SK-N-SH treated with all-trans-retinoic acid at 6 μM for 48 hours (cell line): ENCODE measurements at regions not wholly inside any gene's neighbourhood (a gene's known extent, or its start where the extent isn't known, plus 50 kb on each side); places are given as distances from the start of the nearest gene placed in this dataset.
"Not testable (repeated sequence)": the region's sequence is repeated elsewhere in the genome, so short reads cannot be mapped to it uniquely, and the experiment has no call there.

Source experiments
- ATAC-seq: fragments of 200-7000 bp; cut with Tn5 transposase; 3 replicates; pipeline ENCODE4 v1.9.1; 2020; ENCODE audit warnings: mild to moderate bottlenecking, moderate library complexity
- CSDC2 ChIP-seq: fragments of 250-450 bp; sonication (Bioruptor Pico); IDR thresholded peaks from 2 replicates; pipeline ENCODE4 v1.5.0; 2020; ENCODE audit warnings: mild to moderate bottlenecking, moderate library complexity
- GLIS3 ChIP-seq: fragments of 250-450 bp; sonication (Bioruptor Pico); IDR thresholded peaks from 2 replicates; pipeline ENCODE4 v1.5.0; 2020; ENCODE audit warnings: mild to moderate bottlenecking, moderate library complexity
- ISL1 ChIP-seq: fragments of 250-450 bp; sonication (Bioruptor Pico); IDR thresholded peaks from 2 replicates; pipeline ENCODE4 v2.1.2; 2022; ENCODE audit warnings: mild to moderate bottlenecking, moderate library complexity
- OSR1 ChIP-seq: fragments of 250-450 bp; sonication (Bioruptor Pico); IDR thresholded peaks from 2 replicates; pipeline ENCODE4 v1.8.0; 2022; ENCODE audit warnings: moderate library complexity, mild to moderate bottlenecking, inconsistent platforms
- RARB ChIP-seq: fragments of 250-450 bp; sonication (Bioruptor Pico); IDR thresholded peaks from 2 replicates; pipeline ENCODE4 v1.8.0; 2021; ENCODE audit warnings: mild to moderate bottlenecking, moderate library complexity
- SNAI2 ChIP-seq: fragments of 250-450 bp; sonication (Bioruptor Pico); IDR thresholded peaks from 2 replicates; pipeline ENCODE4 v1.5.0; 2020; ENCODE audit warnings: mild to moderate bottlenecking, moderate library complexity
- TOX ChIP-seq: fragments of 250-450 bp; sonication (Bioruptor Pico); IDR thresholded peaks from 2 replicates; pipeline ENCODE4 v1.8.0; 2021; ENCODE audit warnings: mild to moderate bottlenecking, moderate library complexity, borderline replicate concordance
- ZC3H10 ChIP-seq: fragments of 250-450 bp; sonication (Bioruptor Pico); IDR thresholded peaks from 2 replicates; pipeline ENCODE4 v1.5.1; 2021; ENCODE audit warnings: mild to moderate bottlenecking, moderate library complexity
- ZFP3 ChIP-seq: fragments of 250-450 bp; sonication (Bioruptor Pico); IDR thresholded peaks from 2 replicates; pipeline ENCODE4 v1.5.0; 2020; ENCODE audit warnings: mild to moderate bottlenecking, moderate library complexity
- ZFP30 ChIP-seq: fragments of 450-650 bp; formaldehyde crosslinking; IDR thresholded peaks from 2 replicates; pipeline ENCODE4 v1.5.0; 2022; ENCODE audit warnings: mild to moderate bottlenecking, moderate library complexity
- ZNF565 ChIP-seq: fragments of 450-650 bp; formaldehyde crosslinking; conservative IDR thresholded peaks from 2 replicates; pipeline ENCODE4 v1.5.0; 2020; ENCODE audit warnings: low read depth, mild to moderate bottlenecking, moderate library complexity
- ZNF70 ChIP-seq: fragments of 450-650 bp; formaldehyde crosslinking; IDR thresholded peaks from 2 replicates; pipeline ENCODE4 v1.5.0; 2020; ENCODE audit warnings: mild to moderate bottlenecking, moderate library complexity
- ZNF8 ChIP-seq: fragments of 450-650 bp; formaldehyde crosslinking; IDR thresholded peaks from 2 replicates; pipeline ENCODE4 v1.5.0; 2020; ENCODE audit warnings: mild to moderate bottlenecking, moderate library complexity
- TF ChIP-seq, protein P1 (sequence below): fragments of 250-450 bp; sonication (Bioruptor Pico); IDR thresholded peaks from 2 replicates; pipeline ENCODE4 v1.8.0; 2020; ENCODE audit warnings: mild to moderate bottlenecking, moderate library complexity, borderline replicate concordance
- TF ChIP-seq, protein P2 (sequence below): fragments of 250-450 bp; sonication (Bioruptor Pico); IDR thresholded peaks from 2 replicates; pipeline ENCODE4 v1.5.1; 2020; ENCODE audit warnings: low read depth, mild to moderate bottlenecking, moderate library complexity
- TF ChIP-seq, protein P3 (sequence below): fragments of 250-450 bp; sonication (Bioruptor Pico); IDR thresholded peaks from 2 replicates; pipeline ENCODE4 v1.5.0; 2020; ENCODE audit warnings: mild to moderate bottlenecking, moderate library complexity
- TF ChIP-seq, protein P4 (sequence below): fragments of 250-450 bp; sonication (Bioruptor Pico); IDR thresholded peaks from 2 replicates; pipeline ENCODE4 v1.8.0; 2021; ENCODE audit warnings: low read depth, mild to moderate bottlenecking, moderate library complexity, borderline replicate concordance

DNA sequence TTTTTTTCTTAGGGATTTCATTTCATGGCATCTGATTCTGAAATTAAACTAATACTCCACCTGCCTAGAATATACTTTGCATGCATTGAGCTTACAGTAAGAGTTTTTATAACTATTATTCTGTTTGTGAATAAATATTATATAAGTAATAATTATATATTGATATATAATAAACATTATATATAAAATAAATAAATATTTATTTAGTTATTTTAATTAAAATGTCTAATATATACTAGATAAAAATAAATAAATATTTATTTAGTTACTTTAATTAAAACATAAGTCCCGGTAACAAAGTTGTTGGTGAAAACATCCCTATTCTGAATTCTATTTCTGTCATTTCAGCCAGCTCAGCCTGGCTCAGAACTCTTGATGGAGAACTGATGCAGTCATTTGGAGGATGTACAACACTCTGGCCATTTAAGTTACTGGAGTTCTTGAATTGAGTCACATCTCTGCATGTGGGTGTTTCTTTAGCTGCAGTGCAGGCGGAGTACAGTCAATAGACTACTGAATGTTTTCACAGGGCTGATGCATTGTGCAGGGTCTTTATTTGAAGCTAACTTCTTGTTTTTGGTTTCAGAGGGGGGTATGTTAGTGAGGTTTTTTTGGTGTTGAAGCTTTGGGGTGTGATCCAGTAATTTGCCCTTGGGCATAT lies 508.9 kb upstream of the ADGRB3 start (continued):
- TF ChIP-seq ZC3H10 (CRISPR knock-in tag) (no peak), SNAI2 (no peak), GLIS3 (CRISPR knock-in tag) (no peak), CSDC2 (no peak), TOX (CRISPR knock-in tag) (no peak), ZNF565 (CRISPR knock-in tag) (no peak), ISL1 (CRISPR knock-in tag) (no peak), ZNF8 (CRISPR knock-in tag) (no peak), ZFP3 (CRISPR knock-in tag) (no peak)
- TF ChIP-seq, protein P1, sequence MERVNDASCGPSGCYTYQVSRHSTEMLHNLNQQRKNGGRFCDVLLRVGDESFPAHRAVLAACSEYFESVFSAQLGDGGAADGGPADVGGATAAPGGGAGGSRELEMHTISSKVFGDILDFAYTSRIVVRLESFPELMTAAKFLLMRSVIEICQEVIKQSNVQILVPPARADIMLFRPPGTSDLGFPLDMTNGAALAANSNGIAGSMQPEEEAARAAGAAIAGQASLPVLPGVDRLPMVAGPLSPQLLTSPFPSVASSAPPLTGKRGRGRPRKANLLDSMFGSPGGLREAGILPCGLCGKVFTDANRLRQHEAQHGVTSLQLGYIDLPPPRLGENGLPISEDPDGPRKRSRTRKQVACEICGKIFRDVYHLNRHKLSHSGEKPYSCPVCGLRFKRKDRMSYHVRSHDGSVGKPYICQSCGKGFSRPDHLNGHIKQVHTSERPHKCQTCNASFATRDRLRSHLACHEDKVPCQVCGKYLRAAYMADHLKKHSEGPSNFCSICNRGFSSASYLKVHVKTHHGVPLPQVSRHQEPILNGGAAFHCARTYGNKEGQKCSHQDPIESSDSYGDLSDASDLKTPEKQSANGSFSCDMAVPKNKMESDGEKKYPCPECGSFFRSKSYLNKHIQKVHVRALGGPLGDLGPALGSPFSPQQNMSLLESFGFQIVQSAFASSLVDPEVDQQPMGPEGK (CRISPR knock-in tag) = no peak

DNA sequence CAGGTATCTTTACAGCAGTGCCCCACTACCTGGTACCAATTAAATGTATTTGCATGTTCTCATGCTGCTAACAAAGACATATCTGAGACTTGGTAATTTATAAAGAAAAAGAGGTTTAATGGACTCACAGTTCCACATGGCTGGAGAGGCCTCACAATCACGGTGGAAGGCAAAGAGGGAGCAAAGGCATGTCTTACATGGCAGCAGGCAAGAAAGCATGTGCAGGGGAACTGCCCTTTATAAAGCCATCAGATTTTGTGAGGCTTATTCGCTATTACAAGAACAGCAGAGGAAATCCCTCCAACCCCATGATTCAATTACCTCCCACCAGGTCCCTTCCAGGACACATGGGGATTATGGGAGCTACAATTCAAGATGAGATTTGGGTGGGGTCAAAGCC lies 512.1 kb upstream of the ADGRB3 start:
- not testable (repeated sequence) for ATAC-seq

DNA sequence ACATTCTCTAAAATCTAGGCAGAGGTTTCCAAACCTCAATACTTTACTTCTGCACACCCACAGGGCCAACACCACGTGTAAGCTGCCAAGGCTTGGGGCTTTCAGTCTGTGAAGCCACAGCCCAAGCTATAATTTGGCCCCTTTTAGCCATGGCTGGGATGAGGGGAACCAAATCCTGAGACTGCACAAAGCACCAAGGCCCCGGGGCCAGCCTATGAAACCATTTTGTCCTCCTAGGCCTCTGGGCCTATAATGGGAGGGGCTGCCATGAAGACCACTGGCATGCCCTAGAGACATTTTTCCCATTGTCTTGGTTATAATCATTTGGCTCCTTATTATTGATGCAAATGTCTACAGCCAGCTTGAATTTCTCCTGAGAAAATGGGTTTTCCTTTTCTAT lies 513.0 kb upstream of the ADGRB3 start:
- no peak for ATAC-seq
- no peak for TF ChIP-seq ZFP3 (CRISPR knock-in tag)
- TF ChIP-seq OSR1 (CRISPR knock-in tag) = no peak

DNA sequence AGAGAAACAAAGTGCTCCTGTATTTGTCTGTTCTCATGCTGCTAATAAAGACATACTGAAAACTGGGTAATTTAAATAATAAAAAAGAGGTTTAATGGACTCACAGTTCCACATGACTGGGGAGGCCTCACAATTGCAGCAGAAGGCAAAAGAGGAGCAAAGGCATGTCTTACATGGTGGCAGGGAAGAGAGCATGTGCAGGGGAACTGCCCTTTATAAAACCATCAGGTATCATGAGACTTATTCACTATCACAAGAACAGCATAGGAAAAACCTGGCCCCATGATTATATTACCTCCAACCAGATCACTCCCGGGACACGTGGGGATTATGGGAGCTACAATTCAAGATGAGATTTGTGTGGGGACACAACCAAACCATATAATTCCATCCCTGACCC lies 514.1 kb upstream of the ADGRB3 start:
- ATAC-seq = not testable (repeated sequence)

DNA sequence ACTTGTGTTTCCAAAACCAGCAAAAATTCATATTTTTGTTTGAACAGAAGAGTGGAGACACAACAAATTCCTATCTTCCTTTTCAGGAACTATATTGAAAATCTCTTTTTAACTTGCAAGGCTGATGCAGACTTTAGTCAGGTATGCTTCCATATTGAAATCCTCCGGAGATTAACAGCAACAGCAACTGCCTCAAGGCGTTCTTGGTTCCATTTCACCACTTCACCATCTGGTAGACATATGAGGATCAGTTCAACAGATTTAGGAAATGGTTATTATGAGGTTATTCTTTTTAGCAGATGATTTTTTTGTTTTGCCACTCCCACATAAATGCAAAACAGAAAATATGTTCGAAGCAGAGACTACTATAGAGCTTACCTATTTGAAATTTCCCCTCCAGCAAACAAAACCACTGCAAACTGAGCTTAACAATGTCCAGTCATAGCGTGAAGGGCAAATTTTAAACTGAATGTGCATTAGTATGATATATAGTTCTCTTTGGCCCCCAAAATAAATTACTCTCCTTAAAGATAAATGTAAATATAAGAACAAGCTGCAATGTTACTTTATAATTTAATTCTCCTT lies 520.5 kb upstream of the ADGRB3 start:
- no peak for ATAC-seq
- no peak for TF ChIP-seq ZFP3 (CRISPR knock-in tag)
- TF ChIP-seq ZNF8 (CRISPR knock-in tag) = peak; percentile 42; the same call in 1 of the 2 replicates

DNA sequence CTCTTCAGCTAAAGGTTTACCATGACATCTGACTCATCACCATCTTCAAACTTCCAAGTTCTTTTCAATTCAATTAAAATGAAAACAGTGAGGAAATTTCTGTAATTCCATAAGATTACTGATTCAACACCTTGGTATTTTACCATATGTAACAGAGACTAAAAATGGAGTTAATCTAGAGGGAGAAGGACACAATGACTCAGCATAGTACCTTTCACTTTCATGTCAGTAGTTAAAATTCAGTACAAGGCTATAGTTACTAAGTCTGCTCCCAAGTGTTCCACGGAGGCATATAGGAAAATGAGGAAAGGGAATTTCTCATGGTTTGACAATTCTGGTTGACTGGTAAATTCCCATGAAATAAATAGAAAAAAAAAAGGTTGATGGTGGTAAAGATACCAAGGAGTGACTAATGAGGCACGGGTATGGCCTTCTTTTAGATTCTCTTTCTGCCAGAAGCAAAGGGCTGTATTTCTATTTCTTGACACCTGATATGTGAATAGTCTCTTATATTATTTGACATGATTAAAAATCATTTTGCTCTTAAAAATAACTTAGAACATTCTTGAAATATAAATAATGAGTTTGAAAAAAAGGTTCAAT lies 526.7 kb upstream of the ADGRB3 start:
- 0 out of 2 replicates have a peak, but pooled peaks have one; percentile 17 for TF ChIP-seq ISL1 (CRISPR knock-in tag)
- TF ChIP-seq ZNF8 (CRISPR knock-in tag) = no peak
- ATAC-seq = no peak

DNA sequence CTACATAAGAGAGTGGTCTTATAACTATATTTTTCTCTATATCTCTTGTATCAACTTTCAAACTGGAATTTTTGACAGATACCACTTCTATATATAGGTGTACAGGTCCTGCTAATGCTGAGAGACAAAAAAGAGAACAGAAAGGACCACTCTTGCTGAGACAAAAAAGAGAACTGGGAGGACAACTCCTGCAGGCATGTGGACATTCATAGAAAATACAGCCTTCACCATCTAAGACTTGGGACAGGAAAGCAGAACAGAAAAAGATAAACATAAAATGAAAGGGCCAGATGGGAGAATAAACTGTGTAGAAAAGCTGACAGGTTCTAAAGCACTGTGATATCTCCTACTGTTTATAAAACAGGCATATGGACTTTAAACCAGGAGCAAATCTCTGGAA lies 541.0 kb upstream of the ADGRB3 start:
- TF ChIP-seq, protein P2, sequence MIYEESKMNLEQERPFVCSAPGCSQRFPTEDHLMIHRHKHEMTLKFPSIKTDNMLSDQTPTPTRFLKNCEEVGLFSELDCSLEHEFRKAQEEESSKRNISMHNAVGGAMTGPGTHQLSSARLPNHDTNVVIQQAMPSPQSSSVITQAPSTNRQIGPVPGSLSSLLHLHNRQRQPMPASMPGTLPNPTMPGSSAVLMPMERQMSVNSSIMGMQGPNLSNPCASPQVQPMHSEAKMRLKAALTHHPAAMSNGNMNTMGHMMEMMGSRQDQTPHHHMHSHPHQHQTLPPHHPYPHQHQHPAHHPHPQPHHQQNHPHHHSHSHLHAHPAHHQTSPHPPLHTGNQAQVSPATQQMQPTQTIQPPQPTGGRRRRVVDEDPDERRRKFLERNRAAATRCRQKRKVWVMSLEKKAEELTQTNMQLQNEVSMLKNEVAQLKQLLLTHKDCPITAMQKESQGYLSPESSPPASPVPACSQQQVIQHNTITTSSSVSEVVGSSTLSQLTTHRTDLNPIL (CRISPR knock-in tag) = no peak
- TF ChIP-seq ZC3H10 (CRISPR knock-in tag) (no peak), RARB (no peak), GLIS3 (CRISPR knock-in tag) (no peak), ZFP30 (CRISPR knock-in tag) (no peak), ZNF70 (no peak), ZFP3 (CRISPR knock-in tag) (no peak)
- TF ChIP-seq, protein P3, sequence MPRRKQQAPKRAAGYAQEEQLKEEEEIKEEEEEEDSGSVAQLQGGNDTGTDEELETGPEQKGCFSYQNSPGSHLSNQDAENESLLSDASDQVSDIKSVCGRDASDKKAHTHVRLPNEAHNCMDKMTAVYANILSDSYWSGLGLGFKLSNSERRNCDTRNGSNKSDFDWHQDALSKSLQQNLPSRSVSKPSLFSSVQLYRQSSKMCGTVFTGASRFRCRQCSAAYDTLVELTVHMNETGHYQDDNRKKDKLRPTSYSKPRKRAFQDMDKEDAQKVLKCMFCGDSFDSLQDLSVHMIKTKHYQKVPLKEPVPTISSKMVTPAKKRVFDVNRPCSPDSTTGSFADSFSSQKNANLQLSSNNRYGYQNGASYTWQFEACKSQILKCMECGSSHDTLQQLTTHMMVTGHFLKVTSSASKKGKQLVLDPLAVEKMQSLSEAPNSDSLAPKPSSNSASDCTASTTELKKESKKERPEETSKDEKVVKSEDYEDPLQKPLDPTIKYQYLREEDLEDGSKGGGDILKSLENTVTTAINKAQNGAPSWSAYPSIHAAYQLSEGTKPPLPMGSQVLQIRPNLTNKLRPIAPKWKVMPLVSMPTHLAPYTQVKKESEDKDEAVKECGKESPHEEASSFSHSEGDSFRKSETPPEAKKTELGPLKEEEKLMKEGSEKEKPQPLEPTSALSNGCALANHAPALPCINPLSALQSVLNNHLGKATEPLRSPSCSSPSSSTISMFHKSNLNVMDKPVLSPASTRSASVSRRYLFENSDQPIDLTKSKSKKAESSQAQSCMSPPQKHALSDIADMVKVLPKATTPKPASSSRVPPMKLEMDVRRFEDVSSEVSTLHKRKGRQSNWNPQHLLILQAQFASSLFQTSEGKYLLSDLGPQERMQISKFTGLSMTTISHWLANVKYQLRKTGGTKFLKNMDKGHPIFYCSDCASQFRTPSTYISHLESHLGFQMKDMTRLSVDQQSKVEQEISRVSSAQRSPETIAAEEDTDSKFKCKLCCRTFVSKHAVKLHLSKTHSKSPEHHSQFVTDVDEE (CRISPR knock-in tag) = no peak
- TF ChIP-seq, protein P4, sequence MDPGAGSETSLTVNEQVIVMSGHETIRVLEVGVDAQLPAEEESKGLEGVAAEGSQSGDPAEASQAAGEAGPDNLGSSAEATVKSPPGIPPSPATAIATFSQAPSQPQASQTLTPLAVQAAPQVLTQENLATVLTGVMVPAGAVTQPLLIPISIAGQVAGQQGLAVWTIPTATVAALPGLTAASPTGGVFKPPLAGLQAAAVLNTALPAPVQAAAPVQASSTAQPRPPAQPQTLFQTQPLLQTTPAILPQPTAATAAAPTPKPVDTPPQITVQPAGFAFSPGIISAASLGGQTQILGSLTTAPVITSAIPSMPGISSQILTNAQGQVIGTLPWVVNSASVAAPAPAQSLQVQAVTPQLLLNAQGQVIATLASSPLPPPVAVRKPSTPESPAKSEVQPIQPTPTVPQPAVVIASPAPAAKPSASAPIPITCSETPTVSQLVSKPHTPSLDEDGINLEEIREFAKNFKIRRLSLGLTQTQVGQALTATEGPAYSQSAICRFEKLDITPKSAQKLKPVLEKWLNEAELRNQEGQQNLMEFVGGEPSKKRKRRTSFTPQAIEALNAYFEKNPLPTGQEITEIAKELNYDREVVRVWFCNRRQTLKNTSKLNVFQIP = no peak
- ATAC-seq = no peak
